ENCODE measurements at regions not wholly inside any gene's neighbourhood (a gene's known extent, or its start where the extent isn't known, plus 50 kb on each side); places are given as distances from the start of the nearest gene placed in this dataset.

GRCh38 chr16:86002178-86002900, 103.4 kb downstream of the IRF8 start:
- no peak overlapping the region for H2AFZ ChIP-seq (ENCODE audit: insufficient read depth, low read depth, low read length, poor library complexity, severe bottlenecking)
- H4K20me1 ChIP-seq (ENCODE audit: insufficient read depth, low read length), result no peaks in the 10 kb centered on the region
- Mint-ChIP-seq H3K27me3 (ENCODE audit: low read depth in 3 of 3) (peaks cover 0 to 4% (median 2%) of the 10 kb centered on the region in 3 donors), H3K36me3 (no peaks in the 10 kb centered on the region), H3K9me3 (no peaks in the 10 kb centered on the region), H3K4me3 (no peak overlapping the region), H3K4me1 (peaks cover 15% of the 10 kb centered on the region), H3K27ac (no peak overlapping the region)
- H3K36me3 ChIP-seq (replicated peaks in 1 of 2; ENCODE audit: control insufficient read depth in 1 of 2, insufficient read depth in 2 of 2, low read length in 2 of 2), result no peaks in the 10 kb centered on the region
- H3K27me3 ChIP-seq (ENCODE audit: control insufficient read depth in 2 of 2, insufficient read depth in 2 of 2, low read length in 2 of 2), result no peaks in the 10 kb centered on the region
- H3K79me2 ChIP-seq (ENCODE audit: insufficient read depth, low read length), result no peaks in the 10 kb centered on the region
- no CpG with 5 or more reads among the region's 6 CpGs for WGBS (ENCODE audit: insufficient coverage)
- no peak overlapping the region for H3K4me3 ChIP-seq (replicated peaks in 1 of 3; ENCODE audit: low read depth in 2 of 3, low read length in 3 of 3)
- H3K4me2 ChIP-seq (replicated peaks; ENCODE audit: extremely low read depth, low read length, poor library complexity, severe bottlenecking), result no peak overlapping the region
- H3K9me3 ChIP-seq (replicated peaks in 1 of 2; ENCODE audit: control insufficient read depth in 1 of 2, insufficient read depth in 1 of 2, low read length in 2 of 2), result no peaks in the 10 kb centered on the region
- no peak overlapping the region for H3K9ac ChIP-seq (ENCODE audit: insufficient read depth, low read length, poor library complexity, severe bottlenecking)
- intact Hi-C loops (cut with micrococcal nuclease), result no loop called here
- TF ChIP-seq, protein P1, sequence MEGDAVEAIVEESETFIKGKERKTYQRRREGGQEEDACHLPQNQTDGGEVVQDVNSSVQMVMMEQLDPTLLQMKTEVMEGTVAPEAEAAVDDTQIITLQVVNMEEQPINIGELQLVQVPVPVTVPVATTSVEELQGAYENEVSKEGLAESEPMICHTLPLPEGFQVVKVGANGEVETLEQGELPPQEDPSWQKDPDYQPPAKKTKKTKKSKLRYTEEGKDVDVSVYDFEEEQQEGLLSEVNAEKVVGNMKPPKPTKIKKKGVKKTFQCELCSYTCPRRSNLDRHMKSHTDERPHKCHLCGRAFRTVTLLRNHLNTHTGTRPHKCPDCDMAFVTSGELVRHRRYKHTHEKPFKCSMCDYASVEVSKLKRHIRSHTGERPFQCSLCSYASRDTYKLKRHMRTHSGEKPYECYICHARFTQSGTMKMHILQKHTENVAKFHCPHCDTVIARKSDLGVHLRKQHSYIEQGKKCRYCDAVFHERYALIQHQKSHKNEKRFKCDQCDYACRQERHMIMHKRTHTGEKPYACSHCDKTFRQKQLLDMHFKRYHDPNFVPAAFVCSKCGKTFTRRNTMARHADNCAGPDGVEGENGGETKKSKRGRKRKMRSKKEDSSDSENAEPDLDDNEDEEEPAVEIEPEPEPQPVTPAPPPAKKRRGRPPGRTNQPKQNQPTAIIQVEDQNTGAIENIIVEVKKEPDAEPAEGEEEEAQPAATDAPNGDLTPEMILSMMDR (IDR thresholded peaks at IDR 0.05), result no peak
- peaks cover 7 to 13% of the 10 kb centered on the region in 2 donors for H3K4me1 ChIP-seq (ENCODE audit: control insufficient read depth in 1 of 2, insufficient read depth in 2 of 2, low read length in 2 of 2)
- H3K27ac ChIP-seq (ENCODE audit: low read depth in 1 of 2, low read length in 2 of 2), result no peak overlapping the region
- no peak for DNase-seq

GRCh38 chr16:86007524-86007923, 108.6 kb downstream of the IRF8 start:
- no peak for DNase-seq
- intact Hi-C loops (cut with micrococcal nuclease), result no loop called here
- H2AFZ ChIP-seq (ENCODE audit: insufficient read depth, low read depth, low read length, poor library complexity, severe bottlenecking), result no peak overlapping the region
- H3K4me2 ChIP-seq (replicated peaks; ENCODE audit: extremely low read depth, low read length, poor library complexity, severe bottlenecking), result no peak overlapping the region
- H3K9ac ChIP-seq (ENCODE audit: insufficient read depth, low read length, poor library complexity, severe bottlenecking), result no peak overlapping the region
- no peaks in the 10 kb centered on the region for H3K27me3 ChIP-seq (ENCODE audit: control insufficient read depth in 2 of 2, insufficient read depth in 2 of 2, low read length in 2 of 2)
- Mint-ChIP-seq H3K36me3 (no peaks in the 10 kb centered on the region), H3K27me3 (ENCODE audit: low read depth in 3 of 3) (peaks cover 0 to 7% (median 3%) of the 10 kb centered on the region in 3 donors), H3K9me3 (no peaks in the 10 kb centered on the region), H3K4me3 (peak overlapping the region in 1 of 2 donors; percentile 54), H3K4me1 (peaks cover 9% of the 10 kb centered on the region), H3K27ac (no peak overlapping the region)
- no peak overlapping the region for H3K27ac ChIP-seq (ENCODE audit: low read depth in 1 of 2, low read length in 2 of 2)
- H3K4me3 ChIP-seq (replicated peaks in 1 of 3; ENCODE audit: low read depth in 2 of 3, low read length in 3 of 3), result no peak overlapping the region
- no CpG with 5 or more reads among the region's 3 CpGs for WGBS (ENCODE audit: insufficient coverage)
- no peaks in the 10 kb centered on the region for H3K79me2 ChIP-seq (ENCODE audit: insufficient read depth, low read length)
- H4K20me1 ChIP-seq (ENCODE audit: insufficient read depth, low read length), result no peaks in the 10 kb centered on the region
- H3K9me3 ChIP-seq (replicated peaks in 1 of 2; ENCODE audit: control insufficient read depth in 1 of 2, insufficient read depth in 1 of 2, low read length in 2 of 2), result no peaks in the 10 kb centered on the region
- H3K4me1 ChIP-seq (ENCODE audit: control insufficient read depth in 1 of 2, insufficient read depth in 2 of 2, low read length in 2 of 2), result no peaks in the 10 kb centered on the region
- H3K36me3 ChIP-seq (replicated peaks in 1 of 2; ENCODE audit: control insufficient read depth in 1 of 2, insufficient read depth in 2 of 2, low read length in 2 of 2), result no peaks in the 10 kb centered on the region
- TF ChIP-seq, protein P1 (IDR thresholded peaks at IDR 0.05), result no peak
